Esophagus squamous epithelium (tissue), 4 donors: ENCODE measurements at regions not wholly inside any gene's neighbourhood (a gene's known extent, or its start where the extent isn't known, plus 50 kb on each side); places are given as distances from the start of the nearest gene placed in this dataset.

Source experiments
- CTCF ChIP-seq, 6 experiments: fragments of 450-650 bp in 4 of 6; fragments of 200-600 bp in 2 of 6; sonication (generic) in 2 of 6; IDR thresholded peaks; one replicate each; pipeline ENCODE4 v1.5.1; 2016 to 2019; ENCODE audit warnings: antibody characterized with exemption in 6 of 6, mild to moderate bottlenecking in 4 of 6, moderate library complexity in 4 of 6
- POLR2A ChIP-seq, 4 donors: fragments of 450-650 bp; IDR thresholded peaks; one replicate each; pipeline ENCODE4 v1.6.1; 2017; ENCODE audit warnings: antibody characterized with exemption in 4 of 4, mild to moderate bottlenecking in 4 of 4, moderate library complexity in 3 of 4

DNA sequence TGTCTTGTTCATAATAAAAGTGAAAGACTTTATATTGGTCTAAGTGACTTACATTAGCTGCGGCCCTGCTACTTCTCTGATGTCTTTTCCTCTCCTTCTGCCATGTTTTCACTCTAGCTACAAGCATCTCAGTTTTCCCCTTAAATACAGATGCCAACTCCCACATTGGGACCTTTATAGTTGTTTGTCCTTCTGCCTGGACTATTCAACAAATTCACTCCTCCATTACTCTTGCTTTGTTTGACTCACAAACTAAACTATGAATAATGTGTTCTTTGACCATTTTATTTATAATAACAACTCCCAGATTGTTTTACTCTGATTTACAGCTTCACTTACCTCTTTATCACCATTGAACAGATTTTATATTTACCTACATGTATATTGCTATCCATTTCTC is 1369.9 kb downstream of the SI start:
- TF ChIP-seq CTCF (IDR thresholded peaks at IDR 0.05) (no peak), POLR2A (IDR thresholded peaks at IDR 0.05) (no peak)
